ENCODE measurements at regions not wholly inside any gene's neighbourhood (a gene's known extent, or its start where the extent isn't known, plus 50 kb on each side); places are given as distances from the start of the nearest gene placed in this dataset.

- TF ChIP-seq POLR2A (IDR thresholded peaks at IDR 0.05; ENCODE audit: borderline replicate concordance, extremely low read depth, insufficient read depth, insufficient read length): no peak
- no peak for TF ChIP-seq SRF (IDR thresholded peaks at IDR 0.05; ENCODE audit: low read depth)
- TF ChIP-seq FOSL1 (IDR thresholded peaks at IDR 0.05; ENCODE audit: low read depth): no peak
- TF ChIP-seq JUND (IDR thresholded peaks at IDR 0.05): no peak
- no peak for TF ChIP-seq EZH2 (IDR thresholded peaks at IDR 0.05)
- TF ChIP-seq, protein P1, sequence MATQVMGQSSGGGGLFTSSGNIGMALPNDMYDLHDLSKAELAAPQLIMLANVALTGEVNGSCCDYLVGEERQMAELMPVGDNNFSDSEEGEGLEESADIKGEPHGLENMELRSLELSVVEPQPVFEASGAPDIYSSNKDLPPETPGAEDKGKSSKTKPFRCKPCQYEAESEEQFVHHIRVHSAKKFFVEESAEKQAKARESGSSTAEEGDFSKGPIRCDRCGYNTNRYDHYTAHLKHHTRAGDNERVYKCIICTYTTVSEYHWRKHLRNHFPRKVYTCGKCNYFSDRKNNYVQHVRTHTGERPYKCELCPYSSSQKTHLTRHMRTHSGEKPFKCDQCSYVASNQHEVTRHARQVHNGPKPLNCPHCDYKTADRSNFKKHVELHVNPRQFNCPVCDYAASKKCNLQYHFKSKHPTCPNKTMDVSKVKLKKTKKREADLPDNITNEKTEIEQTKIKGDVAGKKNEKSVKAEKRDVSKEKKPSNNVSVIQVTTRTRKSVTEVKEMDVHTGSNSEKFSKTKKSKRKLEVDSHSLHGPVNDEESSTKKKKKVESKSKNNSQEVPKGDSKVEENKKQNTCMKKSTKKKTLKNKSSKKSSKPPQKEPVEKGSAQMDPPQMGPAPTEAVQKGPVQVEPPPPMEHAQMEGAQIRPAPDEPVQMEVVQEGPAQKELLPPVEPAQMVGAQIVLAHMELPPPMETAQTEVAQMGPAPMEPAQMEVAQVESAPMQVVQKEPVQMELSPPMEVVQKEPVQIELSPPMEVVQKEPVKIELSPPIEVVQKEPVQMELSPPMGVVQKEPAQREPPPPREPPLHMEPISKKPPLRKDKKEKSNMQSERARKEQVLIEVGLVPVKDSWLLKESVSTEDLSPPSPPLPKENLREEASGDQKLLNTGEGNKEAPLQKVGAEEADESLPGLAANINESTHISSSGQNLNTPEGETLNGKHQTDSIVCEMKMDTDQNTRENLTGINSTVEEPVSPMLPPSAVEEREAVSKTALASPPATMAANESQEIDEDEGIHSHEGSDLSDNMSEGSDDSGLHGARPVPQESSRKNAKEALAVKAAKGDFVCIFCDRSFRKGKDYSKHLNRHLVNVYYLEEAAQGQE (IDR thresholded peaks at IDR 0.05; ENCODE audit: low read depth): no peak
These were observed 750.8 kb upstream of the SLC35B3 start (continued) for GRCh38 chr6:9186148-9186547.

- ChIA-PET CTCF (no interaction called here), RAD21 (ENCODE audit: low non-redundant PET in 1 of 2, low total read pairs in 2 of 2, uncharacterized antibody in 2 of 2, unreplicated experiment in 2 of 2) (no interaction called here), POLR2A (no interaction called here)
- no peak overlapping the region for H3K9ac ChIP-seq (ENCODE audit: low read length)
- H4K20me1 ChIP-seq (ENCODE audit: insufficient read depth): no peaks in the 10 kb centered on the region
- no peak overlapping the region for H3K4me3 ChIP-seq (replicated peaks in 1 of 2; ENCODE audit: low read depth in 1 of 2, low read length in 2 of 2)
- H2AFZ ChIP-seq (ENCODE audit: low read depth, low read length, poor library complexity, severe bottlenecking): no peak overlapping the region
- no peaks in the 10 kb centered on the region for H3K9me3 ChIP-seq (ENCODE audit: control insufficient read depth in 1 of 2, insufficient read depth in 1 of 2, low read depth in 1 of 2, low read length in 2 of 2)
- no peak overlapping the region for H3K4me2 ChIP-seq (ENCODE audit: low read length)
- BruUV-seq (replicated peaks): no TSS peak
- no peak for ATAC-seq
- no peaks in the 10 kb centered on the region for H3K27me3 ChIP-seq (ENCODE audit: insufficient read depth, low read length)
- H3K9me2 ChIP-seq (ENCODE audit: insufficient read depth): no peaks in the 10 kb centered on the region
- H3K27ac ChIP-seq (ENCODE audit: low read depth, low read length): no peak overlapping the region
- no peaks in the 10 kb centered on the region for H3K36me3 ChIP-seq (ENCODE audit: control insufficient read depth in 1 of 2, insufficient read depth in 2 of 2, low read length in 2 of 2)
- DNase-seq (ENCODE audit: low read depth, low spot score): no peak
- intact Hi-C loops (cut with micrococcal nuclease): no loop called here
- H3K4me1 ChIP-seq (ENCODE audit: control insufficient read depth in 1 of 2, insufficient read depth in 2 of 2, low read length in 2 of 2): no peaks in the 10 kb centered on the region
- no peaks in the 10 kb centered on the region for H3K79me2 ChIP-seq (ENCODE audit: insufficient read depth, low read length)
- TF ChIP-seq YY1 (IDR thresholded peaks at IDR 0.05; ENCODE audit: extremely low read depth, insufficient replicate concordance, low read depth, low read length) (no peak), SP1 (IDR thresholded peaks at IDR 0.05; ENCODE audit: low read depth) (no peak), SIN3A (IDR thresholded peaks at IDR 0.05; ENCODE audit: low read depth) (no peak), FOSL1 (IDR thresholded peaks at IDR 0.05; ENCODE audit: low read depth) (no peak), ZFX (IDR thresholded peaks at IDR 0.05) (no peak), POLR2A (IDR thresholded peaks at IDR 0.05; ENCODE audit: borderline replicate concordance, extremely low read depth, insufficient read depth, insufficient read length) (no peak), ELF1 (IDR thresholded peaks at IDR 0.05; ENCODE audit: borderline replicate concordance, low read depth) (no peak), CEBPB (IDR thresholded peaks at IDR 0.05; ENCODE audit: low read depth) (no peak), SRF (IDR thresholded peaks at IDR 0.05; ENCODE audit: low read depth) (no peak), JUND (IDR thresholded peaks at IDR 0.05) (no peak), TCF7L2 (IDR thresholded peaks at IDR 0.05; ENCODE audit: borderline replicate concordance, extremely low read depth, insufficient read depth, insufficient read length) (no peak), EZH2phosphoT487 (IDR thresholded peaks at IDR 0.05; ENCODE audit: borderline replicate concordance) (no peak), ZNF274 (IDR thresholded peaks at IDR 0.05; ENCODE audit: low read depth, low read length) (no peak)
- TF ChIP-seq, protein P2, sequence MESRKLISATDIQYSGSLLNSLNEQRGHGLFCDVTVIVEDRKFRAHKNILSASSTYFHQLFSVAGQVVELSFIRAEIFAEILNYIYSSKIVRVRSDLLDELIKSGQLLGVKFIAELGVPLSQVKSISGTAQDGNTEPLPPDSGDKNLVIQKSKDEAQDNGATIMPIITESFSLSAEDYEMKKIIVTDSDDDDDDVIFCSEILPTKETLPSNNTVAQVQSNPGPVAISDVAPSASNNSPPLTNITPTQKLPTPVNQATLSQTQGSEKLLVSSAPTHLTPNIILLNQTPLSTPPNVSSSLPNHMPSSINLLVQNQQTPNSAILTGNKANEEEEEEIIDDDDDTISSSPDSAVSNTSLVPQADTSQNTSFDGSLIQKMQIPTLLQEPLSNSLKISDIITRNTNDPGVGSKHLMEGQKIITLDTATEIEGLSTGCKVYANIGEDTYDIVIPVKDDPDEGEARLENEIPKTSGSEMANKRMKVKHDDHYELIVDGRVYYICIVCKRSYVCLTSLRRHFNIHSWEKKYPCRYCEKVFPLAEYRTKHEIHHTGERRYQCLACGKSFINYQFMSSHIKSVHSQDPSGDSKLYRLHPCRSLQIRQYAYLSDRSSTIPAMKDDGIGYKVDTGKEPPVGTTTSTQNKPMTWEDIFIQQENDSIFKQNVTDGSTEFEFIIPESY (IDR thresholded peaks at IDR 0.05; ENCODE audit: extremely low read depth, insufficient replicate concordance, low read length): no peak
- TF ChIP-seq, protein P1 (IDR thresholded peaks at IDR 0.05; ENCODE audit: low read depth): no peak
- TF ChIP-seq, protein P3, sequence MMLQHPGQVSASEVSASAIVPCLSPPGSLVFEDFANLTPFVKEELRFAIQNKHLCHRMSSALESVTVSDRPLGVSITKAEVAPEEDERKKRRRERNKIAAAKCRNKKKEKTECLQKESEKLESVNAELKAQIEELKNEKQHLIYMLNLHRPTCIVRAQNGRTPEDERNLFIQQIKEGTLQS (IDR thresholded peaks at IDR 0.05): no peak
These were observed 742.7 kb upstream of the SLC35B3 start for GRCh38 chr6:9178071-9178470.
